Spinal cord (tissue), 9 donors: ENCODE measurements at regions not wholly inside any gene's neighbourhood (a gene's known extent, or its start where the extent isn't known, plus 50 kb on each side); places are given as distances from the start of the nearest gene placed in this dataset.

Experiments used
- DNase-seq, 6 donors: peaks; one replicate each; pipeline versions ENCODE4 v3.0.0 to v3.0.0-alpha.2; 2013 to 2015; ENCODE audit warnings: low spot score in 6 of 6, low read depth in 4 of 6
- H3K27ac ChIP-seq: one replicate; pipeline ENCODE4 v1.5.1; 2013; ENCODE audit warnings: low read depth, low read length, control low read depth
- H3K27me3 ChIP-seq: one replicate; pipeline ENCODE4 v1.6.1; 2013; ENCODE audit warnings: low read length; ENCODE audit not compliant: control insufficient read depth, insufficient read depth
- H3K36me3 ChIP-seq: one replicate; pipeline ENCODE4 v1.6.1; 2013; ENCODE audit warnings: low read length; ENCODE audit not compliant: control insufficient read depth, insufficient read depth
- H3K4me1 ChIP-seq: one replicate; pipeline ENCODE4 v1.6.1; 2013; ENCODE audit warnings: low read length; ENCODE audit not compliant: control insufficient read depth, insufficient read depth
- H3K4me3 ChIP-seq: one replicate; pipeline ENCODE4 v1.5.1; 2013; ENCODE audit warnings: low read depth, low read length, control low read depth
- H3K9me3 ChIP-seq: one replicate; pipeline ENCODE4 v1.6.1; 2013; ENCODE audit warnings: low read length; ENCODE audit not compliant: control insufficient read depth, insufficient read depth
- WGBS: methylation state at CpG from one replicate; pipeline ENCODE4 v1.1.5; 2013; ENCODE audit warnings: missing lambda C conversion rate; ENCODE audit not compliant: insufficient coverage; 5-methylcytosine and 5-hydroxymethylcytosine counted together
- donor health status: healthy.

GRCh38 chr9:119003201-119003611, 366.0 kb downstream of the BRINP1 start:
- no peaks in the 10 kb centered on the region for H3K9me3 ChIP-seq
- no peak overlapping the region for H3K4me3 ChIP-seq
- no peaks in the 10 kb centered on the region for H3K27me3 ChIP-seq
- no peaks in the 10 kb centered on the region for H3K4me1 ChIP-seq
- H3K36me3 ChIP-seq, result no peaks in the 10 kb centered on the region
- peak in 2 of 6 donors; percentile 54 to 89 for DNase-seq
- no peak overlapping the region for H3K27ac ChIP-seq

- Histone ChIP-seq H3K27ac (no peak overlapping the region), H3K4me1 (no peaks in the 10 kb centered on the region), H3K9me3 (no peaks in the 10 kb centered on the region), H3K4me3 (no peak overlapping the region), H3K36me3 (no peaks in the 10 kb centered on the region), H3K27me3 (no peaks in the 10 kb centered on the region)
- no peak for DNase-seq
- WGBS, result no CpG with 5 or more reads among the region's 2 CpGs
These were observed 365.2 kb downstream of the BRINP1 start for GRCh38 chr9:119003882-119004617.

GRCh38 chr9:119004618-119004990, 364.6 kb downstream of the BRINP1 start:
- peak in 1 of 6 donors; percentile 13 for DNase-seq
- Histone ChIP-seq H3K9me3 (no peaks in the 10 kb centered on the region), H3K36me3 (no peaks in the 10 kb centered on the region), H3K4me1 (no peaks in the 10 kb centered on the region), H3K27ac (no peak overlapping the region), H3K4me3 (no peak overlapping the region), H3K27me3 (no peaks in the 10 kb centered on the region)
- WGBS, result 50% methylated on average over 1 of the region's 2 CpGs

- no peaks in the 10 kb centered on the region for H3K36me3 ChIP-seq
- no peak for DNase-seq
- no peaks in the 10 kb centered on the region for H3K9me3 ChIP-seq
- H3K27ac ChIP-seq, result no peak overlapping the region
- no peaks in the 10 kb centered on the region for H3K4me1 ChIP-seq
- WGBS, result 90% methylated on average over 1 of the region's 2 CpGs
- H3K27me3 ChIP-seq, result no peaks in the 10 kb centered on the region
- no peak overlapping the region for H3K4me3 ChIP-seq
These were observed 364.1 kb downstream of the BRINP1 start for GRCh38 chr9:119005162-119005561.

- DNase-seq, result peak in 2 of 6 donors; percentile 58 to 64
These were observed 360.0 kb downstream of the BRINP1 start for GRCh38 chr9:119009249-119009648.

GRCh38 chr9:119020284-119020683, 349.0 kb downstream of the BRINP1 start:
- H3K4me3 ChIP-seq, result no peak overlapping the region
- no peaks in the 10 kb centered on the region for H3K27me3 ChIP-seq
- no peaks in the 10 kb centered on the region for H3K9me3 ChIP-seq
- 73% methylated on average over 6 of the region's 9 CpGs for WGBS
- H3K4me1 ChIP-seq, result no peaks in the 10 kb centered on the region
- DNase-seq, result no peak
- no peak overlapping the region for H3K27ac ChIP-seq
- H3K36me3 ChIP-seq, result no peaks in the 10 kb centered on the region

More at GRCh38 chr9:119009249-119009648, 360.0 kb downstream of the BRINP1 start:
- Histone ChIP-seq H3K27me3 (no peaks in the 10 kb centered on the region), H3K4me1 (peaks cover 3% of the 10 kb centered on the region), H3K27ac (no peak overlapping the region), H3K9me3 (no peaks in the 10 kb centered on the region), H3K4me3 (no peak overlapping the region), H3K36me3 (no peaks in the 10 kb centered on the region)
- 75% methylated on average over 1 of the region's 4 CpGs for WGBS

- Histone ChIP-seq H3K4me3 (no peak overlapping the region), H3K27ac (no peak overlapping the region), H3K27me3 (no peaks in the 10 kb centered on the region), H3K4me1 (peaks cover under 1% of the 10 kb centered on the region), H3K36me3 (no peaks in the 10 kb centered on the region), H3K9me3 (no peaks in the 10 kb centered on the region)
- WGBS, result 100% methylated on average over 1 of the region's 4 CpGs
- DNase-seq, result no peak
These were observed 348.4 kb downstream of the BRINP1 start for GRCh38 chr9:119020730-119021333.

- no peak overlapping the region for H3K27ac ChIP-seq
- H3K9me3 ChIP-seq, result no peaks in the 10 kb centered on the region
- peak in 5 of 6 donors; percentile 39 to 91 (median 56) for DNase-seq
- H3K27me3 ChIP-seq, result no peaks in the 10 kb centered on the region
- H3K4me3 ChIP-seq, result no peak overlapping the region
- no peaks in the 10 kb centered on the region for H3K36me3 ChIP-seq
- H3K4me1 ChIP-seq, result peaks cover 5% of the 10 kb centered on the region
- WGBS, result 29% methylated on average over 2 of the region's 4 CpGs
These were observed 343.1 kb downstream of the BRINP1 start for GRCh38 chr9:119026120-119026519.

GRCh38 chr9:119027901-119028699, 341.1 kb downstream of the BRINP1 start:
- Histone ChIP-seq H3K4me3 (no peak overlapping the region), H3K27me3 (no peaks in the 10 kb centered on the region), H3K4me1 (peaks cover 5% of the 10 kb centered on the region), H3K9me3 (no peaks in the 10 kb centered on the region), H3K27ac (peak overlapping the region; percentile 59), H3K36me3 (no peaks in the 10 kb centered on the region)
- DNase-seq, result no peak
- WGBS, result no CpG with 5 or more reads among the region's 7 CpGs
